Vagina (tissue), 2 donors: ENCODE measurements at regions not wholly inside any gene's neighbourhood (a gene's known extent, or its start where the extent isn't known, plus 50 kb on each side); places are given as distances from the start of the nearest gene placed in this dataset.

Source experiments
- CTCF ChIP-seq, 3 experiments: fragments of 450-650 bp in 2 of 3; fragments of 200-600 bp in 1 of 3; sonication (generic) in 1 of 3; IDR thresholded peaks; one replicate each; pipeline ENCODE4 v1.5.1; 2017 to 2019; ENCODE audit warnings: antibody characterized with exemption in 3 of 3, mild to moderate bottlenecking in 2 of 3, moderate library complexity in 2 of 3
- POLR2AphosphoS5 ChIP-seq, 2 donors: sonication (generic); formaldehyde crosslinking; IDR thresholded peaks; one replicate each; pipeline ENCODE4 v1.9.0; 2017; ENCODE audit warnings: antibody characterized with exemption in 2 of 2, mild to moderate bottlenecking in 2 of 2, low read depth in 1 of 2; ENCODE audit not compliant: insufficient read depth in 1 of 2

- TF ChIP-seq CTCF (IDR thresholded peaks at IDR 0.05) (no peak), POLR2AphosphoS5 (IDR thresholded peaks at IDR 0.05; ENCODE audit: insufficient read depth in 1 of 2, low read depth in 1 of 2) (no peak)
Observed at GRCh38 chrX:3509934-3510333, 163.5 kb upstream of the MXRA5 start.
